Panc1 (cell line): ENCODE measurements at regions not wholly inside any gene's neighbourhood (a gene's known extent, or its start where the extent isn't known, plus 50 kb on each side); places are given as distances from the start of the nearest gene placed in this dataset.

Source experiments
- ATAC-seq: fragments of 200-7000 bp; cut with Tn5 transposase; 2 replicates; pipeline ENCODE4 v1.9.1; 2020; ENCODE audit warnings: mild to moderate bottlenecking, moderate library complexity
- BruUV-seq: library from RNA; stranded (reverse); fragments of 400-500 nt; replicated peaks from 2 replicates; lab custom pipeline; 2021; lab: Mats Ljungman, UMichigan
- CTCF ChIA-PET: fragments of 300-600 bp; sonication (Branson Sonifier 250); formaldehyde crosslinking; loops from one replicate; lab custom pipeline; 2022; ENCODE audit warnings: antibody characterized with exemption; lab: Charles Lee
- POLR2A ChIA-PET: fragments of 300-600 bp; sonication (Branson Sonifier 250); formaldehyde crosslinking; loops from one replicate; lab custom pipeline; 2022; ENCODE audit warnings: antibody characterized with exemption; lab: Charles Lee
- DNase-seq: peaks from one replicate; pipeline ENCODE4 v3.0.0-alpha.2; 2010; ENCODE audit warnings: low read depth, low spot score
- H3K27ac ChIP-seq: 2 replicates; pipeline ENCODE4 v1.5.1; 2011; ENCODE audit warnings: mild to moderate bottlenecking, low read length, inconsistent platforms
- H3K27me3 ChIP-seq: fragments of 200-500 bp; sonication (Bioruptor generic); 2 replicates; pipeline ENCODE4 v1.6.0; 2014; ENCODE audit warnings: low read length, inconsistent platforms; ENCODE audit not compliant: control insufficient read depth, insufficient read depth
- H3K36me3 ChIP-seq: fragments of 200-500 bp; sonication (Bioruptor generic); 2 replicates; pipeline ENCODE4 v1.5.1; 2014; ENCODE audit warnings: inconsistent platforms, mild to moderate bottlenecking, low read length, moderate library complexity; ENCODE audit not compliant: control insufficient read depth, insufficient read depth
- H3K4me1 ChIP-seq: 2 replicates; pipeline ENCODE4 v1.5.1; 2011; ENCODE audit warnings: inconsistent platforms, mild to moderate bottlenecking, low read length, moderate library complexity; ENCODE audit not compliant: control insufficient read depth, insufficient read depth
- H3K4me3 ChIP-seq, 2 experiments: 2 replicates each; pipeline ENCODE4 v1.5.1; 2011 to 2012; ENCODE audit warnings: low read depth in 2 of 2, low read length in 2 of 2, mild to moderate bottlenecking in 2 of 2, inconsistent platforms in 1 of 2, moderate library complexity in 1 of 2
- H3K9me3 ChIP-seq: fragments of 200-500 bp; sonication (Bioruptor generic); 2 replicates; pipeline ENCODE4 v1.5.1; 2014; ENCODE audit warnings: low read depth, mild to moderate bottlenecking, inconsistent platforms, low read length, moderate library complexity; ENCODE audit not compliant: control insufficient read depth, insufficient read depth
- CTCF ChIP-seq: fragments of 450-650 bp; IDR thresholded peaks from 2 replicates; pipeline ENCODE4 v1.5.1; 2017; ENCODE audit warnings: mild to moderate bottlenecking
- POLR2AphosphoS5 ChIP-seq: IDR thresholded peaks from 2 replicates; pipeline ENCODE4 v1.6.1; 2012; ENCODE audit warnings: mild to moderate bottlenecking, low read depth, low read length, moderate library complexity
- SIN3A ChIP-seq: IDR thresholded peaks from 2 replicates; pipeline ENCODE4 v1.6.1; 2012; ENCODE audit warnings: low read depth, mild to moderate bottlenecking, low read length, moderate library complexity, borderline replicate concordance; ENCODE audit not compliant: insufficient read depth
- TCF7L2 ChIP-seq: IDR thresholded peaks from 2 replicates; pipeline ENCODE4 v1.6.1; 2011; ENCODE audit warnings: mild to moderate bottlenecking, low read depth, low read length, inconsistent platforms
- in situ Hi-C: cut with HindIII; loops from 2 replicates; pipeline ENCODE4 v1.10.0; 2016; ENCODE audit warnings: low sequenced_read_pairs, low pct_unique_long_range_greater_than_20kb
- intact Hi-C: fragments of 100-400 bp; cut with micrococcal nuclease; formaldehyde crosslinking; loops from one replicate; pipeline ENCODE4 v1.10.0; 2022; ENCODE audit not compliant: unreplicated experiment
- TF ChIP-seq, protein P1 (sequence below), 2 experiments: IDR thresholded peaks; 2 replicates each; pipeline ENCODE4 v1.6.1; 2011 to 2012; ENCODE audit warnings: low read depth in 2 of 2, control low read depth in 1 of 2, low read length in 1 of 2, mild to moderate bottlenecking in 1 of 2, moderate library complexity in 1 of 2; ENCODE audit not compliant: insufficient read depth in 1 of 2

DNA sequence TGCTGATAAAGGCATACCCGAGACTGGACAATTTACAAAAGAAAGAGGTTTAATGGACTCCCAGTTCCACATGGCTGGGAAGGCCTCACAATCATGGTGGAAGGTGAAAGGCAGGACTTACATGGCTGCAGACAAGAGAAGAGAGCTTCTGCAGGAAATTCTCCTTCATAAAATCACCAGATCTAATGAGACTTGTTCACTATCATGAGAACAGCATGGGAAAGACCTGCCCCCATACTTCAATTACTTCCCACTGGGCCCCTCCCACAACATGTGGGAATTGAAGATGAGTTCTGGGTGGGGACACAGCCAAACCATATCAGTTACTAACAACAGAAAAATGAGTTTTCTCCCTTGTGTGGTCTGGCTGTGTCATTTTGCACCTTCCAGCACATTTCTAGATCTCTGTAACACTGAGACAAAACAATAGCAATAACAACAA, 741.4 kb downstream of the KCNT2 start:
- no TSS peak for BruUV-seq
- Histone ChIP-seq H3K27ac (no peak overlapping the region), H3K4me3 (no peak overlapping the region), H3K27me3 (no peaks in the 10 kb centered on the region), H3K9me3 (no peaks in the 10 kb centered on the region), H3K4me1 (no peaks in the 10 kb centered on the region), H3K36me3 (no peaks in the 10 kb centered on the region)
- intact Hi-C loops (no loop called here), in situ Hi-C loops (no loop called here)
- ChIA-PET CTCF (no interaction called here), POLR2A (no interaction called here)
- ATAC-seq (no peak), DNase-seq (no peak)
- TF ChIP-seq CTCF (no peak), POLR2AphosphoS5 (no peak), SIN3A (no peak), TCF7L2 (no peak)
- TF ChIP-seq, protein P1, sequence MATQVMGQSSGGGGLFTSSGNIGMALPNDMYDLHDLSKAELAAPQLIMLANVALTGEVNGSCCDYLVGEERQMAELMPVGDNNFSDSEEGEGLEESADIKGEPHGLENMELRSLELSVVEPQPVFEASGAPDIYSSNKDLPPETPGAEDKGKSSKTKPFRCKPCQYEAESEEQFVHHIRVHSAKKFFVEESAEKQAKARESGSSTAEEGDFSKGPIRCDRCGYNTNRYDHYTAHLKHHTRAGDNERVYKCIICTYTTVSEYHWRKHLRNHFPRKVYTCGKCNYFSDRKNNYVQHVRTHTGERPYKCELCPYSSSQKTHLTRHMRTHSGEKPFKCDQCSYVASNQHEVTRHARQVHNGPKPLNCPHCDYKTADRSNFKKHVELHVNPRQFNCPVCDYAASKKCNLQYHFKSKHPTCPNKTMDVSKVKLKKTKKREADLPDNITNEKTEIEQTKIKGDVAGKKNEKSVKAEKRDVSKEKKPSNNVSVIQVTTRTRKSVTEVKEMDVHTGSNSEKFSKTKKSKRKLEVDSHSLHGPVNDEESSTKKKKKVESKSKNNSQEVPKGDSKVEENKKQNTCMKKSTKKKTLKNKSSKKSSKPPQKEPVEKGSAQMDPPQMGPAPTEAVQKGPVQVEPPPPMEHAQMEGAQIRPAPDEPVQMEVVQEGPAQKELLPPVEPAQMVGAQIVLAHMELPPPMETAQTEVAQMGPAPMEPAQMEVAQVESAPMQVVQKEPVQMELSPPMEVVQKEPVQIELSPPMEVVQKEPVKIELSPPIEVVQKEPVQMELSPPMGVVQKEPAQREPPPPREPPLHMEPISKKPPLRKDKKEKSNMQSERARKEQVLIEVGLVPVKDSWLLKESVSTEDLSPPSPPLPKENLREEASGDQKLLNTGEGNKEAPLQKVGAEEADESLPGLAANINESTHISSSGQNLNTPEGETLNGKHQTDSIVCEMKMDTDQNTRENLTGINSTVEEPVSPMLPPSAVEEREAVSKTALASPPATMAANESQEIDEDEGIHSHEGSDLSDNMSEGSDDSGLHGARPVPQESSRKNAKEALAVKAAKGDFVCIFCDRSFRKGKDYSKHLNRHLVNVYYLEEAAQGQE (IDR thresholded peaks at IDR 0.05; ENCODE audit: insufficient read depth in 1 of 2, low read depth in 2 of 2, low read length in 1 of 2): no peak

DNA sequence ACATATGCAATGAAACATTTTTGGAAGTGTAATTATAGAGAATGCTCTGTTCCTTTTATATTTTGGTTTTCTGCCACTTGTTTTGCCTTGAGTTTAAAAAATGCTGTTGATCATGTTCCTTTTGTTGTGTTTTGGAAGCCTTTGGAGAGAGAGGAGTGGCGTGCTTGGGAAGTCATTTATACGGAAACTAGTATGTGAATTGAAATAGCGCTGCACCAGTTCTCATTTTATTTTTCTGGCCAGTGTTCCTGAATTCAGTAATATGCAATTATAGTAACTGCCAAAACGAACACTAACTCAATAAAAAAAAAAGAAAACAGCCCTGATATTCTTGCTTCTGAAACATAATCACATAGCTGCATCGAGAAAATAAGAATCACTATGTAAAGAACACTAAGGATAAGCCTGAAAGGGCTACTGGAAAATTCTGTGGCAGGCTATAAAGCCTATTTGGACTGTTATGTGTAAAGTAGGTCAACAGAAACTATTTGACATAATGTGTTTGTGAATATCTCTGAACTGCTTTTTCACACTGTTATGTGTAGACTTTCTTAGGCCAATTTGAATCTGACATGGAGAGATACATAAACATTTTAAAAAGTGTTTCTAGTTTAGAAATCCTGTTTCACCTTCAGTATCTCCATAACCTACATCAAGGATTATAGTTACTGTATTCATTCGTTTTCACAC, 742.0 kb downstream of the KCNT2 start:
- no peaks in the 10 kb centered on the region for H3K36me3 ChIP-seq
- H3K4me3 ChIP-seq: no peak overlapping the region
- DNase-seq (no peak), ATAC-seq (no peak)
- in situ Hi-C loops: no loop called here
- ChIA-PET POLR2A (no interaction called here), CTCF (no interaction called here)
- intact Hi-C loops: no loop called here
- no peaks in the 10 kb centered on the region for H3K4me1 ChIP-seq
- BruUV-seq: no TSS peak
- H3K27ac ChIP-seq: no peak overlapping the region
- TF ChIP-seq SIN3A (no peak), POLR2AphosphoS5 (no peak), CTCF (no peak), TCF7L2 (no peak)
- TF ChIP-seq, protein P1 (IDR thresholded peaks at IDR 0.05; ENCODE audit: insufficient read depth in 1 of 2, low read depth in 2 of 2, low read length in 1 of 2): no peak
- no peaks in the 10 kb centered on the region for H3K9me3 ChIP-seq
- no peaks in the 10 kb centered on the region for H3K27me3 ChIP-seq
